ENCODE measurements at regions not wholly inside any gene's neighbourhood (a gene's known extent, or its start where the extent isn't known, plus 50 kb on each side); places are given as distances from the start of the nearest gene placed in this dataset.

- TF ChIP-seq POLR2A (IDR thresholded peaks at IDR 0.05) (no peak), CTCF (IDR thresholded peaks at IDR 0.05) (no peak)
Observed at GRCh38 chr2:239545741-239546392, 145.0 kb upstream of the HDAC4 start.
